ENCODE measurements at regions not wholly inside any gene's neighbourhood (a gene's known extent, or its start where the extent isn't known, plus 50 kb on each side); places are given as distances from the start of the nearest gene placed in this dataset.

- TF ChIP-seq NANOG (IDR thresholded peaks at IDR 0.05; ENCODE audit: insufficient read depth, low read depth, low read length, poor library complexity, severe bottlenecking): no peak
- no peak for TF ChIP-seq USF2 (IDR thresholded peaks at IDR 0.05; ENCODE audit: low read length)
- no peak for TF ChIP-seq HDAC2 (IDR thresholded peaks at IDR 0.05; ENCODE audit: borderline replicate concordance in 1 of 2, low read depth in 2 of 2, low read length in 2 of 2)
- TF ChIP-seq HDAC6 (IDR thresholded peaks at IDR 0.05; ENCODE audit: low read depth, low read length): no peak
- TF ChIP-seq CREB1 (IDR thresholded peaks at IDR 0.05): no peak
- no peak for TF ChIP-seq YY1 (IDR thresholded peaks at IDR 0.05; ENCODE audit: low read depth, low read length)
- TF ChIP-seq POLR2A (IDR thresholded peaks at IDR 0.05; ENCODE audit: control extremely low read depth in 1 of 2, low read depth in 2 of 2, low read length in 2 of 2): no peak
- no peak for TF ChIP-seq ATF2 (IDR thresholded peaks at IDR 0.05; ENCODE audit: low read length)
These were observed 166.4 kb upstream of the MVB12B start (continued) for GRCh38 chr9:126160067-126160853.
